ENCODE measurements at regions not wholly inside any gene's neighbourhood (a gene's known extent, or its start where the extent isn't known, plus 50 kb on each side); places are given as distances from the start of the nearest gene placed in this dataset.

DNA sequence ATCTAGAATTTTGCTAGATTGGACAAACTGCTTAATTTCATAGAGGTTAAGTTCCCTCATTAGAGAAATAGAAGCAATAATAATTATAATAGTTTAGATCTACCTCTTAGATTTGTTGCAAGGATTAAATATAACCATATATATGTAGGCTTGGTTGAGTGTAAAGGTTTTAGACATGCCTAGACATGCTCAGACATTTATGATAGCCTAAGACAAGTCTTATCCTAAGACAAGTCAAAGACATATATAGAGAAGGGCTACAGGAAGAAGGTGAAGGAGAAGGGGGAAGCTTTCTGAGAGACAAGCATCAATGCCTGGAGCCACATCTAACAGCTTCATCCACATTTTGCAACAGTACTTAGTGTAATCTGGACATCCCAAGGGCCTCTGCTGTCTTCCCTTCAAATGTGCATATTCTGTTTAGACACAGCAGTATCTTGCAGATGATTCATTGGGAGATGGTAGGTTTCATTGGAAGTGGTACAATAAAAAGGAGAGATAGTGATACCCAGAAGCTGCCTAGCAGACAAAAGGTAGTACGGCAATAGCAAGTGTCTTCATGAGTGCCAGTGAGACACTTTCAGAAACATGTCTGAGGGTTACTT, 146.5 kb downstream of the HGF start:
- no peak overlapping the region for H3K4me3 ChIP-seq (replicated peaks in 1 of 2; ENCODE audit: low read depth in 2 of 2, low read length in 2 of 2)
- no peak for DNase-seq (ENCODE audit: low read depth in 2 of 2)
- TF ChIP-seq, protein P1, sequence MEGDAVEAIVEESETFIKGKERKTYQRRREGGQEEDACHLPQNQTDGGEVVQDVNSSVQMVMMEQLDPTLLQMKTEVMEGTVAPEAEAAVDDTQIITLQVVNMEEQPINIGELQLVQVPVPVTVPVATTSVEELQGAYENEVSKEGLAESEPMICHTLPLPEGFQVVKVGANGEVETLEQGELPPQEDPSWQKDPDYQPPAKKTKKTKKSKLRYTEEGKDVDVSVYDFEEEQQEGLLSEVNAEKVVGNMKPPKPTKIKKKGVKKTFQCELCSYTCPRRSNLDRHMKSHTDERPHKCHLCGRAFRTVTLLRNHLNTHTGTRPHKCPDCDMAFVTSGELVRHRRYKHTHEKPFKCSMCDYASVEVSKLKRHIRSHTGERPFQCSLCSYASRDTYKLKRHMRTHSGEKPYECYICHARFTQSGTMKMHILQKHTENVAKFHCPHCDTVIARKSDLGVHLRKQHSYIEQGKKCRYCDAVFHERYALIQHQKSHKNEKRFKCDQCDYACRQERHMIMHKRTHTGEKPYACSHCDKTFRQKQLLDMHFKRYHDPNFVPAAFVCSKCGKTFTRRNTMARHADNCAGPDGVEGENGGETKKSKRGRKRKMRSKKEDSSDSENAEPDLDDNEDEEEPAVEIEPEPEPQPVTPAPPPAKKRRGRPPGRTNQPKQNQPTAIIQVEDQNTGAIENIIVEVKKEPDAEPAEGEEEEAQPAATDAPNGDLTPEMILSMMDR (IDR thresholded peaks at IDR 0.05; ENCODE audit: low read depth, low read length) = no peak

DNA sequence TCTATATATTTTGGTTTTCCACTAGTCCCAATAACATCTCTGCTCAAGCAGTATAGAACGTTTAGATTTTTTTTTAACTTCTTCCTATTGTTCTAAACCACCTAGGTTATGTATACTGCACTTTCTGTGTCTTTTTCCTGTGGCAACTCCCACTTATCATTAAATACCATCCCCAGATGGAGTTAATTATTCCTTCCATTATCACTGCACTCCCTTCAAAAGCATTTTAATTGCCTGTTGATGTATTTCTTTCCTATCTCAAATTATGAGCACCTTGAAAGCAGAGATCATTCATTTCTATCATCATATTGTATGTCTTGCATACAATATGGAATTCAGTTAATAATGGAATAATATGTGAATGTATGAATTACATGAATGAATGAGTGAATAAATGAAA, 148.0 kb downstream of the HGF start:
- DNase-seq (ENCODE audit: low read depth in 2 of 2) = no peak
- H3K4me3 ChIP-seq (replicated peaks in 1 of 2; ENCODE audit: low read depth in 2 of 2, low read length in 2 of 2) = no peak overlapping the region
- TF ChIP-seq, protein P1 (IDR thresholded peaks at IDR 0.05; ENCODE audit: low read depth, low read length) = no peak

DNA sequence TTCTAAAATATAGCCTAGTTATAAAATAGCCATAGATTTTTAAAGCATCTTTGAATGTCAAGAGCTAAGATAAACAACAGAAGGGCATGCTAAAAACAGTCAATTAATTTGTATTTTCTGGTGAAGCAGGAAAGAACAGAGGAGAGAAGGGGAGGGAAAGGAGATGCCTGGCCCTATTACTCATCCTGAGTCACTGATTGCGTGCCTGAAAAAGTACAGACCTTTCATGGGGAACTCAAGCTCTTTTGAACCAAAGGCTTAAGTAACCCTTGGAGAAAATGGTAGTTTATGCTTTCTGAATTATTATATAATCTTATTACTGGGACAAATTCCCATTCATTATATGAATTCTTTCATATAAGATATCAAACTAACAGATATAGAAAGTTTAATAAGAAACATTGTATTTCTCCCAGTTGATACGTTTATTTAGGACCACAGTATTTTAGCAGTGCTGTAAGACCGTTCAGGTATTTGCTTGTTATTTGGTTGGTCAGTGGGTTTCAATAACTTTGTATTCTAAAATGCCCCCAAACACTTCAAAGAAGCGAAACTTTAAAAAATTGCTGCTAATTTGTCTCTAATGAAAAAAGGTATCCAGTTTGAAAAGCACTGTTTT, 151.3 kb downstream of the HGF start:
- peak; percentile 93 to 98 for DNase-seq (ENCODE audit: low read depth in 2 of 2)
- TF ChIP-seq, protein P1 (IDR thresholded peaks at IDR 0.05; ENCODE audit: low read depth, low read length) = no peak
- H3K4me3 ChIP-seq (replicated peaks in 1 of 2; ENCODE audit: low read depth in 2 of 2, low read length in 2 of 2) = no peak overlapping the region

DNA sequence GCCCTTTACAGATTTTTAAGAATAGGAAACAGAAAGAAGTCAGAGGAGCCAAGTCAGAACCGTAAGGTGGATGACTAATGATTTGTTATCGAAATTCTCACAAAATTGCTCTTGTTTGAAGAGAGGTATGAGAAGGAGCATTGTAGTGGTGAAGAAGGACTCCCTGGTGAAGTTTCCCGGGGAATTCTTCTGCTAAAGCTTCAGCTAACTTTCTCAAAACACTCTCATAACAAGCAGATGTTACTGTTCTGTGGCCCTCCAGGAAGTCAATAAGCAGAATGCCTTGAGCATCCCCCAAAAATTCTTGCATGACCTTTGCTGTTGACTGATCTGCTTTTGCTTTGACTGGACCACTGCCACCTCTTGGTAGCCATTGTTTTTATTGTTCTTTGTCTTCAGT, 152.9 kb downstream of the HGF start:
- TF ChIP-seq, protein P1 (IDR thresholded peaks at IDR 0.05; ENCODE audit: low read depth, low read length) = no peak
- no peak overlapping the region for H3K4me3 ChIP-seq (replicated peaks in 1 of 2; ENCODE audit: low read depth in 2 of 2, low read length in 2 of 2)
- peak; percentile 70 to 91 for DNase-seq (ENCODE audit: low read depth in 2 of 2)

DNA sequence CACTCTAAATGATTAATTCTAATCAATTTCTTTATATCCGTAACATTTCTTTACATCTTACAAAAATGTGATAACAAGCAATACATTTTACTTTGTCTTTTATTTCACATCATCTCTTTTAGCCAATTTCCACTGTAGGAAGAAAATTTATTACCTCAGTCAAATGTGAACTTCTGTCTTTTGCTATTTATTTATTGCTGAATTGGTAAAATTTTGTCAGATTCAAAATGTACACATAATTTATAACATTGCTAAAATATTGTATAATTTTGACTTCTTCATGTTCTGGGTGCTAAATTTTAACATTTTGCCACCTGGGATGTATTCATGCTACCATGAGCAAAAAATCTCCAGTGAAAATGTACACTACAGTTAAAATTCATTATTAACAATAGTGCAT, 158.0 kb downstream of the HGF start:
- TF ChIP-seq, protein P1 (IDR thresholded peaks at IDR 0.05; ENCODE audit: low read depth, low read length) = no peak
- no peak overlapping the region for H3K4me3 ChIP-seq (replicated peaks in 1 of 2; ENCODE audit: low read depth in 2 of 2, low read length in 2 of 2)
- no peak for DNase-seq (ENCODE audit: low read depth in 2 of 2)

DNA sequence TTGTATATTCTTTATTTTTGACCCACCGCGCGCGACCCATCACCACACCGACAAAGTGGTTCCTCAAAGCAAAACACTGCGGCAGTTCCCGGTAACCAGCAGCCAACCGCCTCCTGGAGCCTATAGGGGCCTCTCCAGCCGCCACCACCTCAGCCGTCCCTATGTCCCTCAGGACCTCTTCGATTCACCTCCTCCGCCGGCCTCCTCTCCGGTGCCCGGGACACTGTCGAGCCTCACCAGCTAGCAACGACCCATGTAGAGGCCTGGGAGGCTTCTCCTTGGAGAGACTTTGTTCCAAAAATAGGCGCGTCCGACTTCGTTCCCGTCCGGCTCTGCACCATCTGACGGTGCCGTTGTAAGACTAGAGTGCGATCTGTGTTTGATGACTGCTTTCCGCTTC, 158.8 kb downstream of the HGF start:
- no peak overlapping the region for H3K4me3 ChIP-seq (replicated peaks in 1 of 2; ENCODE audit: low read depth in 2 of 2, low read length in 2 of 2)
- TF ChIP-seq, protein P1 (IDR thresholded peaks at IDR 0.05; ENCODE audit: low read depth, low read length) = no peak
- DNase-seq (ENCODE audit: low read depth in 2 of 2) = no peak

Measured in cardiac fibroblast (primary cell).